WTC11 (cell line): ENCODE measurements at regions not wholly inside any gene's neighbourhood (a gene's known extent, or its start where the extent isn't known, plus 50 kb on each side); places are given as distances from the start of the nearest gene placed in this dataset.

ENCODE experiments used
- ATAC-seq: fragments of 200-7000 bp; cut with Tn5 transposase; 2 replicates; pipeline ENCODE4 v1.10.0; 2021; ENCODE audit warnings: mild to moderate bottlenecking, moderate library complexity
- CTCF ChIA-PET: fragments of 300-600 bp; sonication (Branson Sonifier 250); formaldehyde crosslinking; loops from one replicate; lab custom pipeline; 2021; ENCODE audit warnings: antibody characterized with exemption; lab: Charles Lee
- POLR2A ChIA-PET: fragments of 350-600 bp; sonication (Branson Sonifier 250); formaldehyde crosslinking; loops from one replicate; lab custom pipeline; 2021; ENCODE audit warnings: antibody characterized with exemption; lab: Charles Lee
- DNase-seq: peaks from one replicate; pipeline ENCODE4 v3.0.0; 2021; ENCODE audit warnings: low spot score
- H3K27ac Mint-ChIP-seq: 2 replicates; pipeline ENCODE4 v1.8.0; 2021; ENCODE audit warnings: mixed read lengths
- H3K27me3 Mint-ChIP-seq: 2 replicates; pipeline ENCODE4 v1.8.0; 2021; ENCODE audit warnings: low read depth, mild to moderate bottlenecking, moderate library complexity, mixed read lengths
- H3K36me3 Mint-ChIP-seq: 2 replicates; pipeline ENCODE4 v1.8.0; 2021; ENCODE audit warnings: mixed read lengths
- H3K4me1 Mint-ChIP-seq: 2 replicates; pipeline ENCODE4 v1.8.0; 2022; ENCODE audit warnings: mixed read lengths
- H3K4me3 Mint-ChIP-seq: 2 replicates; pipeline ENCODE4 v1.8.0; 2021; ENCODE audit warnings: mild to moderate bottlenecking, moderate library complexity, mixed read lengths
- H3K9me3 Mint-ChIP-seq: 2 replicates; pipeline ENCODE4 v1.8.0; 2021; ENCODE audit warnings: mixed read lengths
- CREM ChIP-seq: sonication (generic); formaldehyde crosslinking; IDR thresholded peaks from 2 replicates; pipeline ENCODE4 v1.8.1; 2022; ENCODE audit warnings: mild to moderate bottlenecking, missing genetic modification reagents, moderate library complexity
- ETV6 ChIP-seq: sonication (generic); formaldehyde crosslinking; IDR thresholded peaks from 2 replicates; pipeline ENCODE4 v1.8.1; 2022; ENCODE audit warnings: mild to moderate bottlenecking, missing genetic modification reagents
- GABPB1 ChIP-seq: sonication (generic); formaldehyde crosslinking; IDR thresholded peaks from 2 replicates; pipeline ENCODE4 v1.8.1; 2023; ENCODE audit warnings: mild to moderate bottlenecking, missing genetic modification reagents
- NFATC4 ChIP-seq: fragments of 250-450 bp; sonication (Bioruptor Pico); IDR thresholded peaks from 2 replicates; pipeline ENCODE4 v1.9.0; 2021; ENCODE audit warnings: mild to moderate bottlenecking
- SP1 ChIP-seq: sonication (generic); formaldehyde crosslinking; conservative IDR thresholded peaks from 2 replicates; pipeline ENCODE4 v1.8.1; 2022; ENCODE audit warnings: missing genetic modification reagents
- TEAD1 ChIP-seq: sonication (generic); formaldehyde crosslinking; IDR thresholded peaks from 2 replicates; pipeline ENCODE4 v1.8.0; 2022; ENCODE audit warnings: mild to moderate bottlenecking, missing genetic modification reagents
- TF ChIP-seq, protein P1 (sequence below): fragments of 250-450 bp; sonication (Bioruptor Pico); conservative IDR thresholded peaks from 2 replicates; pipeline ENCODE4 v1.9.0; 2021; ENCODE audit warnings: mild to moderate bottlenecking
- TF ChIP-seq, protein P2 (sequence below): sonication (generic); formaldehyde crosslinking; IDR thresholded peaks from 2 replicates; pipeline ENCODE4 v1.8.1; 2022; ENCODE audit warnings: missing genetic modification reagents, borderline replicate concordance
- TF ChIP-seq, protein P3 (sequence below): fragments of 250-450 bp; sonication (Bioruptor Pico); IDR thresholded peaks from 2 replicates; pipeline ENCODE4 v2.1.2; 2022; ENCODE audit warnings: mild to moderate bottlenecking, moderate library complexity
- TF ChIP-seq, protein P4 (sequence below): sonication (generic); formaldehyde crosslinking; IDR thresholded peaks from 2 replicates; pipeline ENCODE4 v1.8.0; 2023; ENCODE audit warnings: missing genetic modification reagents, mild to moderate bottlenecking, borderline replicate concordance
- TF ChIP-seq, protein P5 (sequence below): sonication (generic); formaldehyde crosslinking; IDR thresholded peaks from 2 replicates; pipeline ENCODE4 v1.8.0; 2022; ENCODE audit warnings: mild to moderate bottlenecking, missing genetic modification reagents
- TF ChIP-seq, protein P6 (sequence below): sonication (generic); formaldehyde crosslinking; IDR thresholded peaks from 2 replicates; pipeline ENCODE4 v1.8.0; 2023; ENCODE audit warnings: missing genetic modification reagents
- TF ChIP-seq, protein P7 (sequence below): sonication (generic); formaldehyde crosslinking; IDR thresholded peaks from 2 replicates; pipeline ENCODE4 v1.8.0; 2023; ENCODE audit warnings: mild to moderate bottlenecking, missing genetic modification reagents
- TF ChIP-seq, protein P8 (sequence below): sonication (generic); formaldehyde crosslinking; IDR thresholded peaks from 2 replicates; pipeline ENCODE4 v1.8.1; 2022; ENCODE audit warnings: low read depth, missing genetic modification reagents, borderline replicate concordance

DNA sequence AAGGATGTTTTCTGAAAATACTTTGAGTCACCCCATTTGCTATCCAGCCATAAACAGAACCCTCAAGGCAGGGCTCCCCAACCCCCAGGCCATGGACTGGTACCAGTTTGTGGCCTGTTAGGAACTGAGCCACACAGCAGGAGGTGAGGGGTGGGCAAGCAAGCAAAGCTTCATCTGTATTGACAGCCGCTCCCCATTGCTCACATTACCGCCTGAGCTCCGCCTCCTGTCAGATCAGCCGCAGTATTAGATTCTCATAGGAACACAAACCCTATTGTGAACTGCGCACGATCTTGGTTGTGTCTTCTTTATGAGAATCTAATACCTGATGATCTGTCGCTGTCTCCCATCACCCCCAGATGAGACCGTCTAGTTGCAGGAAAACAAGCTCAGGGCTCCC is 543.8 kb downstream of the CBLN4 start:
- Mint-ChIP-seq H3K27ac (no peak overlapping the region), H3K27me3 (peaks cover 3% of the 10 kb centered on the region; the same call in 1 of the 2 replicates), H3K4me1 (no peaks in the 10 kb centered on the region), H3K4me3 (no peak overlapping the region), H3K36me3 (peaks cover 72% of the 10 kb centered on the region), H3K9me3 (peaks cover 80% of the 10 kb centered on the region)
- ATAC-seq (no peak), DNase-seq (no peak)
- CTCF ChIA-PET, result no interaction called here
- TF ChIP-seq TEAD1 (CRISPR knock-in tag) (no peak), ETV6 (no peak)
- TF ChIP-seq, protein P1, sequence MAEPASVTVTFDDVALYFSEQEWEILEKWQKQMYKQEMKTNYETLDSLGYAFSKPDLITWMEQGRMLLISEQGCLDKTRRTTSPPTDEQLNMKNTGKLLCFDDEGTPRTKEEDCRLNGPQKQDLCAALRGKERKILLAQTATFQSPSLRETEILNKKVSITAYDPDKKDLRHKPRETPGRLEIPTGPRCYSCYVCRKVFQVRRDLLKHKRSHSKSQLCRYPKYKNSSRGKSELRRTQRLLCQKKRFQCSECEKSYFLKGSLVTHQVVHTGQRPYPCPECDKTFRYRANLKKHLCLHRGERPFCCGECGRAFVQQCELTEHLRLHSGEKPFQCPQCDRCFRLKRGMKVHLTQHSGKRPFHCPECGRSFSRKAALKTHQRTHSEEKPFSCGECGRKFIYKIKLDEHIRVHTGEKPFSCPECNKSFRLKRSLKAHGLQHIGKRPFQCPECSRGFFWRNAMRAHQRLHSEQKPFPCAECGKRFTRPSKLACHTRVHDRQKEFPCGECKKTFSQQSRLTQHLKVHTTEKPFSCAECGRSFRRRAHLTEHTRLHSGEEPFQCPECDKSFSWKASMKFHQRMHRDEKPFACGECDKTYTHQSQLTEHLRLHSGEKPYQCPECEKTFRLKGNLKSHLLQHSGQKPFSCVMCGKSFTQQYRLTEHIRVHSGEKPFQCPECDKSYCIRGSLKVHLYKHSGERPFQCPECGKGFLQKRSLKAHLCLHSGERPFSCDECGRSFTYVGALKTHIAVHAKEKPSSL (CRISPR knock-in tag), result no peak
- TF ChIP-seq, all 79 proteins: peak for 0
- POLR2A ChIA-PET, result no interaction called here

DNA sequence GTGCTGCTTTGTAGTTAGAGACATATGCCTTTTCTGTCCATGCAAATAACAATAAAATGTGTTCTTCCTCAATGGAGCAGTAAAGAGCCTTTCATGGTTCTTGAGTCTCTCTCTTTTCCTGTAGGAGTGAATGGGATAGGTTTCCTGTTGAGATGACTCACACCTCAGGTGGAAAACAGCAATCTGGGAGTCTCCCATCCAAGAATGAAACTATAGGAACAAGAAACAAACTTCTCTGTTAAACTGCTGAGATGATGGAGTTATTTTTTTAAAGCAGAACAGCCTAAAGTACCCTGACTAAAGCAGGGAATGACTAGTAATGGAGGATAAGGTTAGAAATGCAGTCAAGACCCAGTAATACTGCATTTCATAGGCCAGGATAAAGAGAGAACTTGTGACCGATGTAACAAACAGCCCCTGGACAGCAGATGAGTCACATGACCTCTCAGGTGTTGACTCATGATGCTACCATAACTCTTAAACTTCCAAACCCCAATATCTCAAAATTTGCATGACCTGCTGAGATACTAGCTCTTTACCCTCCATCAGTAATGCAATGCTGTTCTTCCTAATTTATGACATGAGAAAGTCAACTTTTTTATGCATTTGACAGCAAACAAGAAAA is 548.9 kb downstream of the CBLN4 start:
- no peak for TF ChIP-seq NFATC4
- TF ChIP-seq, all 79 proteins: peak for 0
- Mint-ChIP-seq H3K27ac (no peak overlapping the region), H3K4me1 (no peaks in the 10 kb centered on the region), H3K9me3 (peaks cover 80% of the 10 kb centered on the region), H3K27me3 (no peaks in the 10 kb centered on the region), H3K4me3 (no peak overlapping the region), H3K36me3 (peaks cover 67% of the 10 kb centered on the region)
- POLR2A ChIA-PET, result no interaction called here
- CTCF ChIA-PET, result no interaction called here
- ATAC-seq (no peak), DNase-seq (no peak)

DNA sequence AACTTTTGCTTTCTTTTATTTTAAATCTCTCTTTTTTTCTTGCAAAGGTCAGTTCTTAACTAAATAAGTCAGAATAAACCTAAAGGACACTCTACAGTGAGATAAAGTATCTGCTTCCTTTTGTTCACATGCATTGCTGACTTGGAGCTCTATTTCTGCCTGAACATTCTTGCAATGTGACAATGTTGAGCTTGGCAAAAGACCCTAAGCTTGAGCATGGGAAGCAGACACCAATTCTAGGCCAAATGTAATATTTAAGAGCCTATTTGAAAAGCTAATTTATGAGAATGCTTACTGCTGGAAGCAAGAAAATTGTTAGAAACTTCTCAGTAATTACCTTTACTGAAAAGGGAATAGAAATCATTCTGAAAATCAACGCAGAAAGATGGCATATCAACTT is 556.2 kb downstream of the CBLN4 start:
- Mint-ChIP-seq H3K4me1 (no peaks in the 10 kb centered on the region), H3K27me3 (no peaks in the 10 kb centered on the region; the same call in 1 of the 2 replicates), H3K4me3 (no peak overlapping the region), H3K9me3 (peaks cover 69% of the 10 kb centered on the region), H3K27ac (no peak overlapping the region), H3K36me3 (peaks cover 64% of the 10 kb centered on the region)
- DNase-seq, result no peak
- POLR2A ChIA-PET, result no interaction called here
- CTCF ChIA-PET, result no interaction called here
- no peak for ATAC-seq
- TF ChIP-seq GABPB1 (CRISPR knock-in tag) (no peak), CREM (CRISPR knock-in tag) (no peak), SP1 (CRISPR knock-in tag) (no peak)
- TF ChIP-seq, protein P2, sequence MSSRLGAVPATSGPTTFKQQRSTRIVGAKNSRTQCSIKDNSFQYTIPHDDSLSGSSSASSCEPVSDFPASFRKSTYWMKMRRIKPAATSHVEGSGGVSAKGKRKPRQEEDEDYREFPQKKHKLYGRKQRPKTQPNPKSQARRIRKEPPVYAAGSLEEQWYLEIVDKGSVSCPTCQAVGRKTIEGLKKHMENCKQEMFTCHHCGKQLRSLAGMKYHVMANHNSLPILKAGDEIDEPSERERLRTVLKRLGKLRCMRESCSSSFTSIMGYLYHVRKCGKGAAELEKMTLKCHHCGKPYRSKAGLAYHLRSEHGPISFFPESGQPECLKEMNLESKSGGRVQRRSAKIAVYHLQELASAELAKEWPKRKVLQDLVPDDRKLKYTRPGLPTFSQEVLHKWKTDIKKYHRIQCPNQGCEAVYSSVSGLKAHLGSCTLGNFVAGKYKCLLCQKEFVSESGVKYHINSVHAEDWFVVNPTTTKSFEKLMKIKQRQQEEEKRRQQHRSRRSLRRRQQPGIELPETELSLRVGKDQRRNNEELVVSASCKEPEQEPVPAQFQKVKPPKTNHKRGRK, result no peak
- TF ChIP-seq, protein P3, sequence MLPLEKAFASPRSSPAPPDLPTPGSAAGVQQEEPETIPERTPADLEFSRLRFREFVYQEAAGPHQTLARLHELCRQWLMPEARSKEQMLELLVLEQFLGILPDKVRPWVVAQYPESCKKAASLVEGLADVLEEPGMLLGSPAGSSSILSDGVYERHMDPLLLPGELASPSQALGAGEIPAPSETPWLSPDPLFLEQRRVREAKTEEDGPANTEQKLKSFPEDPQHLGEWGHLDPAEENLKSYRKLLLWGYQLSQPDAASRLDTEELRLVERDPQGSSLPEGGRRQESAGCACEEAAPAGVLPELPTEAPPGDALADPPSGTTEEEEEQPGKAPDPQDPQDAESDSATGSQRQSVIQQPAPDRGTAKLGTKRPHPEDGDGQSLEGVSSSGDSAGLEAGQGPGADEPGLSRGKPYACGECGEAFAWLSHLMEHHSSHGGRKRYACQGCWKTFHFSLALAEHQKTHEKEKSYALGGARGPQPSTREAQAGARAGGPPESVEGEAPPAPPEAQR (CRISPR knock-in tag), result no peak
- TF ChIP-seq, protein P4, sequence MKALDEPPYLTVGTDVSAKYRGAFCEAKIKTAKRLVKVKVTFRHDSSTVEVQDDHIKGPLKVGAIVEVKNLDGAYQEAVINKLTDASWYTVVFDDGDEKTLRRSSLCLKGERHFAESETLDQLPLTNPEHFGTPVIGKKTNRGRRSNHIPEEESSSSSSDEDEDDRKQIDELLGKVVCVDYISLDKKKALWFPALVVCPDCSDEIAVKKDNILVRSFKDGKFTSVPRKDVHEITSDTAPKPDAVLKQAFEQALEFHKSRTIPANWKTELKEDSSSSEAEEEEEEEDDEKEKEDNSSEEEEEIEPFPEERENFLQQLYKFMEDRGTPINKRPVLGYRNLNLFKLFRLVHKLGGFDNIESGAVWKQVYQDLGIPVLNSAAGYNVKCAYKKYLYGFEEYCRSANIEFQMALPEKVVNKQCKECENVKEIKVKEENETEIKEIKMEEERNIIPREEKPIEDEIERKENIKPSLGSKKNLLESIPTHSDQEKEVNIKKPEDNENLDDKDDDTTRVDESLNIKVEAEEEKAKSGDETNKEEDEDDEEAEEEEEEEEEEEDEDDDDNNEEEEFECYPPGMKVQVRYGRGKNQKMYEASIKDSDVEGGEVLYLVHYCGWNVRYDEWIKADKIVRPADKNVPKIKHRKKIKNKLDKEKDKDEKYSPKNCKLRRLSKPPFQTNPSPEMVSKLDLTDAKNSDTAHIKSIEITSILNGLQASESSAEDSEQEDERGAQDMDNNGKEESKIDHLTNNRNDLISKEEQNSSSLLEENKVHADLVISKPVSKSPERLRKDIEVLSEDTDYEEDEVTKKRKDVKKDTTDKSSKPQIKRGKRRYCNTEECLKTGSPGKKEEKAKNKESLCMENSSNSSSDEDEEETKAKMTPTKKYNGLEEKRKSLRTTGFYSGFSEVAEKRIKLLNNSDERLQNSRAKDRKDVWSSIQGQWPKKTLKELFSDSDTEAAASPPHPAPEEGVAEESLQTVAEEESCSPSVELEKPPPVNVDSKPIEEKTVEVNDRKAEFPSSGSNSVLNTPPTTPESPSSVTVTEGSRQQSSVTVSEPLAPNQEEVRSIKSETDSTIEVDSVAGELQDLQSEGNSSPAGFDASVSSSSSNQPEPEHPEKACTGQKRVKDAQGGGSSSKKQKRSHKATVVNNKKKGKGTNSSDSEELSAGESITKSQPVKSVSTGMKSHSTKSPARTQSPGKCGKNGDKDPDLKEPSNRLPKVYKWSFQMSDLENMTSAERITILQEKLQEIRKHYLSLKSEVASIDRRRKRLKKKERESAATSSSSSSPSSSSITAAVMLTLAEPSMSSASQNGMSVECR (CRISPR knock-in tag), result no peak
- TF ChIP-seq, protein P5, sequence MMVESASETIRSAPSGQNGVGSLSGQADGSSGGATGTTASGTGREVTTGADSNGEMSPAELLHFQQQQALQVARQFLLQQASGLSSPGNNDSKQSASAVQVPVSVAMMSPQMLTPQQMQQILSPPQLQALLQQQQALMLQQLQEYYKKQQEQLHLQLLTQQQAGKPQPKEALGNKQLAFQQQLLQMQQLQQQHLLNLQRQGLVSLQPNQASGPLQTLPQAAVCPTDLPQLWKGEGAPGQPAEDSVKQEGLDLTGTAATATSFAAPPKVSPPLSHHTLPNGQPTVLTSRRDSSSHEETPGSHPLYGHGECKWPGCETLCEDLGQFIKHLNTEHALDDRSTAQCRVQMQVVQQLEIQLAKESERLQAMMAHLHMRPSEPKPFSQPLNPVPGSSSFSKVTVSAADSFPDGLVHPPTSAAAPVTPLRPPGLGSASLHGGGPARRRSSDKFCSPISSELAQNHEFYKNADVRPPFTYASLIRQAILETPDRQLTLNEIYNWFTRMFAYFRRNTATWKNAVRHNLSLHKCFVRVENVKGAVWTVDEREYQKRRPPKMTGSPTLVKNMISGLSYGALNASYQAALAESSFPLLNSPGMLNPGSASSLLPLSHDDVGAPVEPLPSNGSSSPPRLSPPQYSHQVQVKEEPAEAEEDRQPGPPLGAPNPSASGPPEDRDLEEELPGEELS, result no peak
- TF ChIP-seq, protein P6, sequence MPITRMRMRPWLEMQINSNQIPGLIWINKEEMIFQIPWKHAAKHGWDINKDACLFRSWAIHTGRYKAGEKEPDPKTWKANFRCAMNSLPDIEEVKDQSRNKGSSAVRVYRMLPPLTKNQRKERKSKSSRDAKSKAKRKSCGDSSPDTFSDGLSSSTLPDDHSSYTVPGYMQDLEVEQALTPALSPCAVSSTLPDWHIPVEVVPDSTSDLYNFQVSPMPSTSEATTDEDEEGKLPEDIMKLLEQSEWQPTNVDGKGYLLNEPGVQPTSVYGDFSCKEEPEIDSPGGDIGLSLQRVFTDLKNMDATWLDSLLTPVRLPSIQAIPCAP (CRISPR knock-in tag), result no peak
- TF ChIP-seq, protein P7, sequence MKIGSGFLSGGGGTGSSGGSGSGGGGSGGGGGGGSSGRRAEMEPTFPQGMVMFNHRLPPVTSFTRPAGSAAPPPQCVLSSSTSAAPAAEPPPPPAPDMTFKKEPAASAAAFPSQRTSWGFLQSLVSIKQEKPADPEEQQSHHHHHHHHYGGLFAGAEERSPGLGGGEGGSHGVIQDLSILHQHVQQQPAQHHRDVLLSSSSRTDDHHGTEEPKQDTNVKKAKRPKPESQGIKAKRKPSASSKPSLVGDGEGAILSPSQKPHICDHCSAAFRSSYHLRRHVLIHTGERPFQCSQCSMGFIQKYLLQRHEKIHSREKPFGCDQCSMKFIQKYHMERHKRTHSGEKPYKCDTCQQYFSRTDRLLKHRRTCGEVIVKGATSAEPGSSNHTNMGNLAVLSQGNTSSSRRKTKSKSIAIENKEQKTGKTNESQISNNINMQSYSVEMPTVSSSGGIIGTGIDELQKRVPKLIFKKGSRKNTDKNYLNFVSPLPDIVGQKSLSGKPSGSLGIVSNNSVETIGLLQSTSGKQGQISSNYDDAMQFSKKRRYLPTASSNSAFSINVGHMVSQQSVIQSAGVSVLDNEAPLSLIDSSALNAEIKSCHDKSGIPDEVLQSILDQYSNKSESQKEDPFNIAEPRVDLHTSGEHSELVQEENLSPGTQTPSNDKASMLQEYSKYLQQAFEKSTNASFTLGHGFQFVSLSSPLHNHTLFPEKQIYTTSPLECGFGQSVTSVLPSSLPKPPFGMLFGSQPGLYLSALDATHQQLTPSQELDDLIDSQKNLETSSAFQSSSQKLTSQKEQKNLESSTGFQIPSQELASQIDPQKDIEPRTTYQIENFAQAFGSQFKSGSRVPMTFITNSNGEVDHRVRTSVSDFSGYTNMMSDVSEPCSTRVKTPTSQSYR (CRISPR knock-in tag), result no peak
- TF ChIP-seq, protein P8, sequence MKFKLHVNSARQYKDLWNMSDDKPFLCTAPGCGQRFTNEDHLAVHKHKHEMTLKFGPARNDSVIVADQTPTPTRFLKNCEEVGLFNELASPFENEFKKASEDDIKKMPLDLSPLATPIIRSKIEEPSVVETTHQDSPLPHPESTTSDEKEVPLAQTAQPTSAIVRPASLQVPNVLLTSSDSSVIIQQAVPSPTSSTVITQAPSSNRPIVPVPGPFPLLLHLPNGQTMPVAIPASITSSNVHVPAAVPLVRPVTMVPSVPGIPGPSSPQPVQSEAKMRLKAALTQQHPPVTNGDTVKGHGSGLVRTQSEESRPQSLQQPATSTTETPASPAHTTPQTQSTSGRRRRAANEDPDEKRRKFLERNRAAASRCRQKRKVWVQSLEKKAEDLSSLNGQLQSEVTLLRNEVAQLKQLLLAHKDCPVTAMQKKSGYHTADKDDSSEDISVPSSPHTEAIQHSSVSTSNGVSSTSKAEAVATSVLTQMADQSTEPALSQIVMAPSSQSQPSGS (CRISPR knock-in tag), result no peak
